ENCODE measurements at regions not wholly inside any gene's neighbourhood (a gene's known extent, or its start where the extent isn't known, plus 50 kb on each side); places are given as distances from the start of the nearest gene placed in this dataset.

- no peak overlapping the region for H2BK5ac ChIP-seq (ENCODE audit: low read depth, low read length)
- no peak overlapping the region for H3K14ac ChIP-seq (ENCODE audit: insufficient read length)
- no peaks in the 10 kb centered on the region for H3K36me3 ChIP-seq (ENCODE audit: control insufficient read depth in 2 of 4, insufficient read depth in 4 of 4, low read length in 3 of 4)
- H3K79me2 ChIP-seq (ENCODE audit: control insufficient read depth in 1 of 2, insufficient read depth in 2 of 2, low read length in 2 of 2), result no peaks in the 10 kb centered on the region
- no peak overlapping the region for H2BK20ac ChIP-seq (ENCODE audit: low read length)
- H2BK120ac ChIP-seq (replicated peaks; ENCODE audit: low read depth, low read length), result no peak overlapping the region
- no peak overlapping the region for H3K9ac ChIP-seq (replicated peaks in 1 of 4; ENCODE audit: extremely low read depth in 1 of 4, low read depth in 3 of 4, low read length in 3 of 4)
- peaks cover 0 to 5% (median 1%) of the 10 kb centered on the region in 4 experiments; a peak in 2 of 7 replicates for H3K4me1 ChIP-seq (replicated peaks in 1 of 4; ENCODE audit: control insufficient read depth in 3 of 4, insufficient read depth in 4 of 4, low read length in 3 of 4)
- H4K91ac ChIP-seq (replicated peaks; ENCODE audit: insufficient read length, low read length), result no peak overlapping the region
- H3K4me3 ChIP-seq (ENCODE audit: extremely low read depth in 1 of 4, insufficient read depth in 2 of 4, low read depth in 3 of 4, low read length in 4 of 4), result no peak overlapping the region
- no peak overlapping the region for H4K8ac ChIP-seq (ENCODE audit: extremely low read depth, insufficient read depth, low read length)
- H3K4ac ChIP-seq (replicated peaks; ENCODE audit: insufficient read length, low read depth, low read length), result no peak overlapping the region
- H4K5ac ChIP-seq (ENCODE audit: insufficient read length, low read depth, low read length), result no peak overlapping the region
- DNase-seq (ENCODE audit: low read depth in 1 of 2, low spot score in 2 of 2) (no peak), FAIRE-seq (no peak)
- H3K9me3 ChIP-seq (ENCODE audit: insufficient read depth in 2 of 2, low read depth in 1 of 2, low read length in 1 of 2), result no peaks in the 10 kb centered on the region
- peaks cover 0 to under 1% of the 10 kb centered on the region in 2 experiments for H4K20me1 ChIP-seq (replicated peaks in 1 of 2; ENCODE audit: control insufficient read depth in 1 of 2, insufficient read depth in 2 of 2, low read length in 2 of 2)
- no peak overlapping the region for H2AK5ac ChIP-seq (ENCODE audit: low read depth, low read length)
- no peak overlapping the region for H3K4me2 ChIP-seq (ENCODE audit: insufficient read depth in 1 of 2, low read depth in 2 of 2, low read length in 2 of 2)
- H3K27ac ChIP-seq (ENCODE audit: low read depth, low read length), result no peak overlapping the region
- ChIA-PET CTCF (ENCODE audit: partially characterized antibody) (no interaction called here), POLR2A (ENCODE audit: partially characterized antibody) (no interaction called here)
- H3K18ac ChIP-seq (ENCODE audit: extremely low read depth, low read length), result no peak overlapping the region
- no peak overlapping the region for H2BK15ac ChIP-seq (ENCODE audit: low read length)
- H2BK12ac ChIP-seq (ENCODE audit: low read depth, low read length), result no peak overlapping the region
- no peaks in the 10 kb centered on the region for H3K23me2 ChIP-seq (ENCODE audit: low read depth, low read length)
- H3K56ac ChIP-seq (replicated peaks; ENCODE audit: insufficient read length, low read depth, low read length), result no peak overlapping the region
- H3K79me1 ChIP-seq (ENCODE audit: low read depth, low read length), result no peaks in the 10 kb centered on the region
- no peak overlapping the region for H3K23ac ChIP-seq (ENCODE audit: insufficient read length)
- no peak overlapping the region for H2AFZ ChIP-seq (ENCODE audit: low read length)
- 68% methylated on average over 3 of the region's 5 CpGs; no CpG with 5 or more reads in 1 of the 2 experiments for WGBS, 2 experiments (ENCODE audit: extremely low coverage in 1 of 2, insufficient coverage in 1 of 2, insufficient read length in 1 of 2, insufficient replicate concordance in 2 of 2, low coverage in 1 of 2, low lambda C conversion rate in 2 of 2, missing lambda C conversion rate in 1 of 2)
- H3K27me3 ChIP-seq (replicated peaks in 1 of 4; ENCODE audit: control insufficient read depth in 3 of 4, extremely low read depth in 1 of 4, insufficient read depth in 3 of 4, low read length in 3 of 4), result no peaks in the 10 kb centered on the region
- TF ChIP-seq BACH1 (IDR thresholded peaks at IDR 0.05; ENCODE audit: low read length), result no peak
- no peak for TF ChIP-seq USF2 (IDR thresholded peaks at IDR 0.05; ENCODE audit: low read length)
These were observed 63.4 kb upstream of the GPC1 start for GRCh38 chr2:240372101-240372500.

All from H1 (cell line).